Upper lobe of left lung (tissue), 6 donors: ENCODE measurements at regions not wholly inside any gene's neighbourhood (a gene's known extent, or its start where the extent isn't known, plus 50 kb on each side); places are given as distances from the start of the nearest gene placed in this dataset.

ENCODE experiments used
- ATAC-seq, 2 donors: fragments of 200-7000 bp; cut with Tn5 transposase; one replicate each; pipeline ENCODE4 v1.9.1; 2022; ENCODE audit warnings: mild to moderate bottlenecking in 2 of 2, moderate library complexity in 2 of 2; ENCODE audit not compliant: low FRiP score in 2 of 2
- DNase-seq, 2 donors: peaks; one replicate each; pipeline ENCODE4 v3.0.0-alpha.2; 2019 to 2020
- H3K27ac ChIP-seq, 4 donors: fragments of 200-600 bp; sonication (generic); one replicate each; pipeline ENCODE4 v1.5.1; 2016 to 2019
- H3K27me3 ChIP-seq, 4 donors: fragments of 200-600 bp; sonication (generic); one replicate each; pipeline ENCODE4 v1.5.1; 2017 to 2019
- H3K36me3 ChIP-seq, 4 donors: fragments of 200-600 bp; sonication (generic); one replicate each; pipeline ENCODE4 v1.5.1; 2016 to 2019
- H3K4me1 ChIP-seq, 4 donors: fragments of 200-600 bp; sonication (generic); one replicate each; pipeline ENCODE4 v1.5.1; 2018 to 2019
- H3K4me3 ChIP-seq, 4 donors: fragments of 200-600 bp; sonication (generic); one replicate each; pipeline ENCODE4 v1.5.1; 2017 to 2019; ENCODE audit warnings: mild to moderate bottlenecking in 2 of 4, moderate library complexity in 1 of 4
- H3K9me3 ChIP-seq, 4 donors: fragments of 200-600 bp; sonication (generic); one replicate each; pipeline ENCODE4 v1.5.1; 2018 to 2019
- EP300 ChIP-seq, 4 donors: sonication (generic); formaldehyde crosslinking; IDR thresholded peaks; one replicate each; pipeline ENCODE4 v1.5.1; 2017; ENCODE audit warnings: antibody characterized with exemption in 4 of 4, control low read depth in 2 of 4
- POLR2A ChIP-seq, 4 donors: fragments of 450-650 bp; IDR thresholded peaks; one replicate each; pipeline ENCODE4 v1.5.1; 2016 to 2017; ENCODE audit warnings: antibody characterized with exemption in 4 of 4, mild to moderate bottlenecking in 2 of 4
- POLR2AphosphoS5 ChIP-seq, 2 donors: sonication (generic); formaldehyde crosslinking; IDR thresholded peaks; one replicate each; pipeline ENCODE4 v1.5.1; 2017; ENCODE audit warnings: antibody characterized with exemption in 2 of 2
- WGBS, 2 donors: methylation state at CpG; one replicate each; pipeline ENCODE4 v1.1.5; 2017 to 2018; 5-methylcytosine and 5-hydroxymethylcytosine counted together
- TF ChIP-seq, protein P1 (sequence below), 6 experiments: fragments of 450-650 bp in 4 of 6; fragments of 200-600 bp in 2 of 6; sonication (generic) in 2 of 6; IDR thresholded peaks; one replicate each; pipeline ENCODE4 v1.5.1; 2016 to 2019; ENCODE audit warnings: antibody characterized with exemption in 6 of 6
- donor health status: DM: no; HTN: no; CAD: no; lungs with moderate emphysema.
- donor health status: DM: no; HTN: yes; CAD: no; lungs with severe emphysema.

- 15 to 37% methylated on average over 4 of the region's 4 CpGs for WGBS, 2 donors
These were observed 258.6 kb downstream of the CBLN1 start for GRCh38 chr16:49023050-49023449.

DNA sequence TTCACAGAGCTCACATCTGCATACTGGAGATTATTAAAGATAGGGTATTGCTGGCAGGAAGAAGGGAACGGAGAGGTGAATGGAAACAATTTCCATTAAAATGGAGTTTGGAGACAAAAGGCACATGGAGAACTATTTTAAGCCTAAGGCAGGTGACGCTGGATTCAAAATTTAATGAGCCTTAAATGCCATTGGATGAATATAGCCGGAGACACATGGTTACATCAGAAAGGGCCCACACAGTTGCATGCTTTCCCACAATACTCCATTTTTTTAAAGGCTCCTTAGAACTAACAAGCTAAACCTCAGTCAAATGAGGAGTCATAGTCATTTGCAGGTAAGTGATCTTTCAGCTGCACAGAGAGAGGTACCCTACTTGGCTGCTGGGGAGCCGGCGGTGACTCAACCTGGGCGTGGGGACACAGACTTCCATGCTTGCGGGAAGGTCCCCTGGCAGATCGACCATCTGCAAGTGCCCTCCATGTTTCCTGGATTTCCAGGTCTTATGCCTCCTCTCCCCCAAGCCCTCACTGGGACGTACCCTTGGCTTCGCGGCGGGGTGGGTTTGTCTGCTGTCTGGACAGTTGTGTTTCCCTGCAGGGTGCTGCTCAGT, 259.2 kb downstream of the CBLN1 start:
- no peak overlapping the region for H3K4me3 ChIP-seq
- no peak for ATAC-seq
- DNase-seq: no peak
- no peaks in the 10 kb centered on the region for H3K36me3 ChIP-seq
- WGBS, 2 donors: 89% methylated on average over 8 to 12 of the region's 12 CpGs
- TF ChIP-seq POLR2AphosphoS5 (IDR thresholded peaks at IDR 0.05): no peak
- TF ChIP-seq, protein P1, sequence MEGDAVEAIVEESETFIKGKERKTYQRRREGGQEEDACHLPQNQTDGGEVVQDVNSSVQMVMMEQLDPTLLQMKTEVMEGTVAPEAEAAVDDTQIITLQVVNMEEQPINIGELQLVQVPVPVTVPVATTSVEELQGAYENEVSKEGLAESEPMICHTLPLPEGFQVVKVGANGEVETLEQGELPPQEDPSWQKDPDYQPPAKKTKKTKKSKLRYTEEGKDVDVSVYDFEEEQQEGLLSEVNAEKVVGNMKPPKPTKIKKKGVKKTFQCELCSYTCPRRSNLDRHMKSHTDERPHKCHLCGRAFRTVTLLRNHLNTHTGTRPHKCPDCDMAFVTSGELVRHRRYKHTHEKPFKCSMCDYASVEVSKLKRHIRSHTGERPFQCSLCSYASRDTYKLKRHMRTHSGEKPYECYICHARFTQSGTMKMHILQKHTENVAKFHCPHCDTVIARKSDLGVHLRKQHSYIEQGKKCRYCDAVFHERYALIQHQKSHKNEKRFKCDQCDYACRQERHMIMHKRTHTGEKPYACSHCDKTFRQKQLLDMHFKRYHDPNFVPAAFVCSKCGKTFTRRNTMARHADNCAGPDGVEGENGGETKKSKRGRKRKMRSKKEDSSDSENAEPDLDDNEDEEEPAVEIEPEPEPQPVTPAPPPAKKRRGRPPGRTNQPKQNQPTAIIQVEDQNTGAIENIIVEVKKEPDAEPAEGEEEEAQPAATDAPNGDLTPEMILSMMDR (IDR thresholded peaks at IDR 0.05): no peak
- no peak for TF ChIP-seq EP300 (IDR thresholded peaks at IDR 0.05)
- TF ChIP-seq POLR2A (IDR thresholded peaks at IDR 0.05): no peak
- H3K27me3 ChIP-seq: no peaks in the 10 kb centered on the region
- no peak overlapping the region for H3K27ac ChIP-seq
- no peaks in the 10 kb centered on the region for H3K9me3 ChIP-seq
- H3K4me1 ChIP-seq: no peaks in the 10 kb centered on the region

More at GRCh38 chr16:49023050-49023449, 258.6 kb downstream of the CBLN1 start:
- DNase-seq (no peak), ATAC-seq (no peak)
- no peak for TF ChIP-seq EP300 (IDR thresholded peaks at IDR 0.05)
- TF ChIP-seq, protein P1 (IDR thresholded peaks at IDR 0.05): no peak
- no peaks in the 10 kb centered on the region for H3K27me3 ChIP-seq
- H3K27ac ChIP-seq: no peak overlapping the region
- H3K4me1 ChIP-seq: no peaks in the 10 kb centered on the region
- H3K36me3 ChIP-seq: no peaks in the 10 kb centered on the region
- no peak overlapping the region for H3K4me3 ChIP-seq
- H3K9me3 ChIP-seq: no peaks in the 10 kb centered on the region

GRCh38 chr16:49021136-49021535, 260.5 kb downstream of the CBLN1 start:
- 30 to 42% methylated on average over 9 of the region's 9 CpGs for WGBS, 2 donors
- no peak for DNase-seq
- ATAC-seq: no peak

GRCh38 chr16:49020436-49020835, 261.2 kb downstream of the CBLN1 start:
- Histone ChIP-seq H3K4me1 (no peaks in the 10 kb centered on the region), H3K27me3 (no peaks in the 10 kb centered on the region), H3K27ac (no peak overlapping the region), H3K4me3 (no peak overlapping the region), H3K36me3 (no peaks in the 10 kb centered on the region), H3K9me3 (no peaks in the 10 kb centered on the region)
- DNase-seq (no peak), ATAC-seq (no peak)
- TF ChIP-seq POLR2A (IDR thresholded peaks at IDR 0.05): no peak
- TF ChIP-seq, protein P1 (IDR thresholded peaks at IDR 0.05): no peak
- no peak for TF ChIP-seq POLR2AphosphoS5 (IDR thresholded peaks at IDR 0.05)
- TF ChIP-seq EP300 (IDR thresholded peaks at IDR 0.05): no peak
- 43 to 58% methylated on average over 5 of the region's 5 CpGs for WGBS, 2 donors

More at GRCh38 chr16:49021136-49021535, 260.5 kb downstream of the CBLN1 start:
- no peaks in the 10 kb centered on the region for H3K4me1 ChIP-seq
- H3K36me3 ChIP-seq: no peaks in the 10 kb centered on the region
- H3K27ac ChIP-seq: no peak overlapping the region
- no peaks in the 10 kb centered on the region for H3K9me3 ChIP-seq
- TF ChIP-seq EP300 (IDR thresholded peaks at IDR 0.05) (no peak), POLR2AphosphoS5 (IDR thresholded peaks at IDR 0.05) (no peak), POLR2A (IDR thresholded peaks at IDR 0.05) (no peak)
- TF ChIP-seq, protein P1 (IDR thresholded peaks at IDR 0.05): no peak
- H3K27me3 ChIP-seq: no peaks in the 10 kb centered on the region
- no peak overlapping the region for H3K4me3 ChIP-seq

GRCh38 chr16:49019831-49020230, 261.8 kb downstream of the CBLN1 start:
- 35 to 67% methylated on average over 13 of the region's 13 CpGs for WGBS, 2 donors
- Histone ChIP-seq H3K4me1 (no peaks in the 10 kb centered on the region), H3K36me3 (no peaks in the 10 kb centered on the region), H3K27ac (no peak overlapping the region), H3K27me3 (no peaks in the 10 kb centered on the region), H3K9me3 (no peaks in the 10 kb centered on the region), H3K4me3 (no peak overlapping the region)
- ATAC-seq: no peak
- DNase-seq: no peak
- TF ChIP-seq POLR2AphosphoS5 (IDR thresholded peaks at IDR 0.05): no peak
- TF ChIP-seq, protein P1 (IDR thresholded peaks at IDR 0.05): no peak
- TF ChIP-seq EP300 (IDR thresholded peaks at IDR 0.05): no peak
- TF ChIP-seq POLR2A (IDR thresholded peaks at IDR 0.05): no peak
